ENCODE measurements at regions not wholly inside any gene's neighbourhood (a gene's known extent, or its start where the extent isn't known, plus 50 kb on each side); places are given as distances from the start of the nearest gene placed in this dataset.

GRCh38 chr3:1015826-1016225, 77.0 kb upstream of the CNTN6 start:
- no peaks in the 10 kb centered on the region for H3K36me3 ChIP-seq (ENCODE audit: insufficient read depth, low read length)
- no peaks in the 10 kb centered on the region for H3K27me3 ChIP-seq (ENCODE audit: control insufficient read depth in 1 of 2, insufficient read depth in 2 of 2, low read length in 2 of 2)
- no peaks in the 10 kb centered on the region for H3K9me3 ChIP-seq (ENCODE audit: low read length)
- no peak overlapping the region for H3K27ac ChIP-seq (ENCODE audit: low read depth, low read length)
- no peak overlapping the region for H3K9ac ChIP-seq (ENCODE audit: low read length)
- no peak overlapping the region for H3K4me3 ChIP-seq (ENCODE audit: low read depth in 1 of 2, low read length in 2 of 2)
- H3K4me1 ChIP-seq (ENCODE audit: insufficient read depth, low read length): no peaks in the 10 kb centered on the region

GRCh38 chr3:1017870-1018269, 75.0 kb upstream of the CNTN6 start:
- H3K9ac ChIP-seq (ENCODE audit: low read length): no peak overlapping the region
- H3K4me1 ChIP-seq (ENCODE audit: insufficient read depth, low read length): no peaks in the 10 kb centered on the region
- H3K36me3 ChIP-seq (ENCODE audit: insufficient read depth, low read length): no peaks in the 10 kb centered on the region
- H3K9me3 ChIP-seq (ENCODE audit: low read length): no peaks in the 10 kb centered on the region
- H3K27ac ChIP-seq (ENCODE audit: low read depth, low read length): no peak overlapping the region
- H3K4me3 ChIP-seq (ENCODE audit: low read depth in 1 of 2, low read length in 2 of 2): no peak overlapping the region
- H3K27me3 ChIP-seq (ENCODE audit: control insufficient read depth in 1 of 2, insufficient read depth in 2 of 2, low read length in 2 of 2): no peaks in the 10 kb centered on the region

GRCh38 chr3:1019157-1019556, 73.7 kb upstream of the CNTN6 start:
- Histone ChIP-seq H3K4me1 (ENCODE audit: insufficient read depth, low read length) (no peaks in the 10 kb centered on the region), H3K4me3 (ENCODE audit: low read depth in 1 of 2, low read length in 2 of 2) (no peak overlapping the region), H3K36me3 (ENCODE audit: insufficient read depth, low read length) (no peaks in the 10 kb centered on the region), H3K9ac (ENCODE audit: low read length) (no peak overlapping the region), H3K9me3 (ENCODE audit: low read length) (no peaks in the 10 kb centered on the region), H3K27me3 (ENCODE audit: control insufficient read depth in 1 of 2, insufficient read depth in 2 of 2, low read length in 2 of 2) (no peaks in the 10 kb centered on the region), H3K27ac (ENCODE audit: low read depth, low read length) (no peak overlapping the region)

- Histone ChIP-seq H3K27ac (ENCODE audit: low read depth, low read length) (no peak overlapping the region), H3K9ac (ENCODE audit: low read length) (no peak overlapping the region), H3K4me3 (ENCODE audit: low read depth in 1 of 2, low read length in 2 of 2) (no peak overlapping the region), H3K27me3 (ENCODE audit: control insufficient read depth in 1 of 2, insufficient read depth in 2 of 2, low read length in 2 of 2) (no peaks in the 10 kb centered on the region), H3K4me1 (ENCODE audit: insufficient read depth, low read length) (no peaks in the 10 kb centered on the region), H3K36me3 (ENCODE audit: insufficient read depth, low read length) (no peaks in the 10 kb centered on the region), H3K9me3 (ENCODE audit: low read length) (no peaks in the 10 kb centered on the region)
These were observed 66.4 kb upstream of the CNTN6 start for GRCh38 chr3:1026395-1026794.

- Histone ChIP-seq H3K4me3 (ENCODE audit: low read depth in 1 of 2, low read length in 2 of 2) (no peak overlapping the region), H3K27me3 (ENCODE audit: control insufficient read depth in 1 of 2, insufficient read depth in 2 of 2, low read length in 2 of 2) (no peaks in the 10 kb centered on the region), H3K9me3 (ENCODE audit: low read length) (no peaks in the 10 kb centered on the region), H3K36me3 (ENCODE audit: insufficient read depth, low read length) (no peaks in the 10 kb centered on the region), H3K9ac (ENCODE audit: low read length) (no peak overlapping the region), H3K27ac (ENCODE audit: low read depth, low read length) (no peak overlapping the region), H3K4me1 (ENCODE audit: insufficient read depth, low read length) (no peaks in the 10 kb centered on the region)
These were observed 56.5 kb upstream of the CNTN6 start for GRCh38 chr3:1036207-1036826.

GRCh38 chr3:1037631-1038030, 55.2 kb upstream of the CNTN6 start:
- Histone ChIP-seq H3K27me3 (ENCODE audit: control insufficient read depth in 1 of 2, insufficient read depth in 2 of 2, low read length in 2 of 2) (no peaks in the 10 kb centered on the region), H3K9me3 (ENCODE audit: low read length) (no peaks in the 10 kb centered on the region), H3K4me3 (ENCODE audit: low read depth in 1 of 2, low read length in 2 of 2) (no peak overlapping the region), H3K9ac (ENCODE audit: low read length) (no peak overlapping the region), H3K4me1 (ENCODE audit: insufficient read depth, low read length) (no peaks in the 10 kb centered on the region), H3K36me3 (ENCODE audit: insufficient read depth, low read length) (no peaks in the 10 kb centered on the region), H3K27ac (ENCODE audit: low read depth, low read length) (no peak overlapping the region)
